Glutamatergic neuron (in vitro differentiated cells): ENCODE measurements at regions not wholly inside any gene's neighbourhood (a gene's known extent, or its start where the extent isn't known, plus 50 kb on each side); places are given as distances from the start of the nearest gene placed in this dataset.

Source experiments
- DNase-seq: peaks from one replicate; pipeline ENCODE4 v3.0.0; 2022
- H3K27ac Mint-ChIP-seq: one replicate; pipeline ENCODE4 v1.8.0; 2020; ENCODE audit warnings: mild to moderate bottlenecking, mixed read lengths, inconsistent platforms; ENCODE audit not compliant: unreplicated experiment
- H3K27me3 Mint-ChIP-seq: one replicate; pipeline ENCODE4 v1.8.0; 2020; ENCODE audit warnings: mild to moderate bottlenecking, moderate library complexity, mixed read lengths, inconsistent platforms; ENCODE audit not compliant: unreplicated experiment
- H3K36me3 Mint-ChIP-seq: one replicate; pipeline ENCODE4 v1.8.0; 2020; ENCODE audit warnings: mild to moderate bottlenecking, mixed read lengths, inconsistent platforms; ENCODE audit not compliant: unreplicated experiment
- H3K4me1 Mint-ChIP-seq: one replicate; pipeline ENCODE4 v1.8.0; 2020; ENCODE audit warnings: mild to moderate bottlenecking, low read depth, mixed read lengths, inconsistent platforms; ENCODE audit not compliant: unreplicated experiment
- H3K4me3 Mint-ChIP-seq: one replicate; pipeline ENCODE4 v1.8.0; 2020; ENCODE audit warnings: mild to moderate bottlenecking, mixed read lengths, inconsistent platforms; ENCODE audit not compliant: unreplicated experiment
- H3K9me3 Mint-ChIP-seq: one replicate; pipeline ENCODE4 v1.8.0; 2020; ENCODE audit warnings: mild to moderate bottlenecking, moderate library complexity, mixed read lengths, inconsistent platforms; ENCODE audit not compliant: unreplicated experiment
- TF ChIP-seq, protein P1 (sequence below): fragments of 200-600 bp; sonication (generic); IDR thresholded peaks from one replicate; pipeline ENCODE4 v1.5.0; 2021; ENCODE audit not compliant: partially characterized antibody, unreplicated experiment

DNA sequence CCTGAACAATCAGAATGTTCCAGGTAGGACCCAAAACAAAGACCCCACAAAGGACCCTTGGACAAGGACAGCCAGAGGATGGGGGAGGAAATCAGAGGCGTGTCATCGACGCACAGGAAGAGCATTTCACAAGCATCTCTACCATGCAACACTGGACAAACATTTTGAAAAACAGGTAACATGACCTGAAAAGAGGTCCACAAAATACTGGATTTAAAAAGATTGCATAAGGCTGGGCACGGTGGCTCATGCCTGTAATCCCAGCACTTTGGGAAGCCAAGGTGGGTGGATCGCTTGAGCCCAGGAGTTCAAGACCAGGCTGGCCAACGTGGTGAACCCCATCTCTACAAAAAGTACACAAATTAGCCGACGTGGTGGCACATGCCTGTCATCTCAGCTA, 60.5 kb upstream of the RNF32 start:
- no peak overlapping the region for H3K4me3 Mint-ChIP-seq
- no peaks in the 10 kb centered on the region for H3K27me3 Mint-ChIP-seq
- no peaks in the 10 kb centered on the region for H3K4me1 Mint-ChIP-seq
- peaks cover 1% of the 10 kb centered on the region for H3K9me3 Mint-ChIP-seq
- no peak overlapping the region for H3K27ac Mint-ChIP-seq
- TF ChIP-seq, protein P1, sequence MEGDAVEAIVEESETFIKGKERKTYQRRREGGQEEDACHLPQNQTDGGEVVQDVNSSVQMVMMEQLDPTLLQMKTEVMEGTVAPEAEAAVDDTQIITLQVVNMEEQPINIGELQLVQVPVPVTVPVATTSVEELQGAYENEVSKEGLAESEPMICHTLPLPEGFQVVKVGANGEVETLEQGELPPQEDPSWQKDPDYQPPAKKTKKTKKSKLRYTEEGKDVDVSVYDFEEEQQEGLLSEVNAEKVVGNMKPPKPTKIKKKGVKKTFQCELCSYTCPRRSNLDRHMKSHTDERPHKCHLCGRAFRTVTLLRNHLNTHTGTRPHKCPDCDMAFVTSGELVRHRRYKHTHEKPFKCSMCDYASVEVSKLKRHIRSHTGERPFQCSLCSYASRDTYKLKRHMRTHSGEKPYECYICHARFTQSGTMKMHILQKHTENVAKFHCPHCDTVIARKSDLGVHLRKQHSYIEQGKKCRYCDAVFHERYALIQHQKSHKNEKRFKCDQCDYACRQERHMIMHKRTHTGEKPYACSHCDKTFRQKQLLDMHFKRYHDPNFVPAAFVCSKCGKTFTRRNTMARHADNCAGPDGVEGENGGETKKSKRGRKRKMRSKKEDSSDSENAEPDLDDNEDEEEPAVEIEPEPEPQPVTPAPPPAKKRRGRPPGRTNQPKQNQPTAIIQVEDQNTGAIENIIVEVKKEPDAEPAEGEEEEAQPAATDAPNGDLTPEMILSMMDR = no peak
- H3K36me3 Mint-ChIP-seq = peaks cover 15% of the 10 kb centered on the region
- no peak for DNase-seq

DNA sequence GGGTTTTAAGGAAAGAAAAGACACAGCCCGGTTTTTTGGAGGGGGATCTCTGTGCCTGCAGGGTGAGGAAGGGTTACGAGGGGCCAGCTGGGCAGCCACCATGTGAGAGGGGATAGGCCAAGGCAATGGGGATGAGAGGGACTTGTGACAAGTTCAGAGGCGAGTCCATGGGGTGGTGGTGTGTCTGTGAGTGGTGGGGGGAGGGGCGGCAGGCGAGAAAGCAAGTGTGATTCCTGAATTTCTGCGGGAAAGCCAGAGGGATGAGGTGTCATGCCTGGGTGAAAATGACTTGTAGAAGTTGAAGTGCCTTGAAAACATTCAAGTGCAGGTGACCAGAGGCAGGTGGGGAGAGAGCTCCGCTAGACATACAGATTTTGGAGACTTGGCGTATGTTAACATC, 61.0 kb upstream of the RNF32 start:
- no peak for DNase-seq
- H3K27ac Mint-ChIP-seq = no peak overlapping the region
- H3K27me3 Mint-ChIP-seq = no peaks in the 10 kb centered on the region
- H3K9me3 Mint-ChIP-seq = peaks cover 1% of the 10 kb centered on the region
- peaks cover 15% of the 10 kb centered on the region for H3K36me3 Mint-ChIP-seq
- no peak overlapping the region for H3K4me3 Mint-ChIP-seq
- no peaks in the 10 kb centered on the region for H3K4me1 Mint-ChIP-seq
- TF ChIP-seq, protein P1 = no peak

DNA sequence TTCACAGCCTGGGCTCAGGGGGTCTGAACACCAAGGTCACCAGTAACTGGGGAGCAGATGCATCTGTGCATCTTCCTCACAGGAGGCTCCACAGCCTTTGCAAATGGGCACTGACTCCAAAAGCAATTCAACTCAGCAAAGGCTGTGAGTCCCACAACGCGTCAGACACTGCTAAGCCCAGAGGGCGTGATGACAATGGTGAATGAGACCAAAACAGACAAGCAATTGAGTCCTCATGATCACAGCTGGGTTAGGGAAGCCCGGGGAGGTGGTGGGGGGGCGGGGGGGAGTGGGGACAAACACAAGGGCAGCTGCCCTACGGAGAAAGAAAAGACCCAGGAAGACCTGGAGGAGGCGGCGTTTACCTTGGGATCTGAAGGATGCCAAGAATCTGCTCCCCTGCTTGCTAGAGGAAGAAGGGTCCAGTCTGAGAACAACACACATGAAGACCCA, 61.6 kb upstream of the RNF32 start:
- Mint-ChIP-seq H3K27ac (no peak overlapping the region), H3K9me3 (peaks cover 3% of the 10 kb centered on the region), H3K4me1 (no peaks in the 10 kb centered on the region), H3K27me3 (no peaks in the 10 kb centered on the region), H3K36me3 (peaks cover 15% of the 10 kb centered on the region), H3K4me3 (no peak overlapping the region)
- TF ChIP-seq, protein P1 = no peak
- DNase-seq = no peak

DNA sequence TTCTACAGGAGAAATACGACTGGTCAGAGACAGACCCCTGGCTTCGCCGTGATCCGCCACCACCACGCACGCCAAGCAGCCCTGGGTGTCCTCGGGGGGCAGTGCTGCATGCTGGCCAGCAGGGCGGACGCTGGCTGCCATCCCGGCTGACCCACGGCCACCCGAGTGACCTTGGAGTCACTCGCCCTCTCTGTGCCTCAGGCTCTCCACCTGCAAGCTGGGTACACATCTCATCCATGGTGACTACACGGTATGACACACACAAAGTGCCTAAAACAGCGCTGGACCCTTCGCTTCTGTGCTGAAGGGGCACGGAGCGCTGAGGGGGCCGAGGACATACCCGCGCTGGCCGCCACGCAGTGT, 62.0 kb upstream of the RNF32 start:
- no peak for DNase-seq
- Mint-ChIP-seq H3K27ac (no peak overlapping the region), H3K4me1 (no peaks in the 10 kb centered on the region), H3K36me3 (peaks cover 16% of the 10 kb centered on the region), H3K4me3 (no peak overlapping the region), H3K9me3 (peaks cover 5% of the 10 kb centered on the region), H3K27me3 (no peaks in the 10 kb centered on the region)
- TF ChIP-seq, protein P1 = no peak

DNA sequence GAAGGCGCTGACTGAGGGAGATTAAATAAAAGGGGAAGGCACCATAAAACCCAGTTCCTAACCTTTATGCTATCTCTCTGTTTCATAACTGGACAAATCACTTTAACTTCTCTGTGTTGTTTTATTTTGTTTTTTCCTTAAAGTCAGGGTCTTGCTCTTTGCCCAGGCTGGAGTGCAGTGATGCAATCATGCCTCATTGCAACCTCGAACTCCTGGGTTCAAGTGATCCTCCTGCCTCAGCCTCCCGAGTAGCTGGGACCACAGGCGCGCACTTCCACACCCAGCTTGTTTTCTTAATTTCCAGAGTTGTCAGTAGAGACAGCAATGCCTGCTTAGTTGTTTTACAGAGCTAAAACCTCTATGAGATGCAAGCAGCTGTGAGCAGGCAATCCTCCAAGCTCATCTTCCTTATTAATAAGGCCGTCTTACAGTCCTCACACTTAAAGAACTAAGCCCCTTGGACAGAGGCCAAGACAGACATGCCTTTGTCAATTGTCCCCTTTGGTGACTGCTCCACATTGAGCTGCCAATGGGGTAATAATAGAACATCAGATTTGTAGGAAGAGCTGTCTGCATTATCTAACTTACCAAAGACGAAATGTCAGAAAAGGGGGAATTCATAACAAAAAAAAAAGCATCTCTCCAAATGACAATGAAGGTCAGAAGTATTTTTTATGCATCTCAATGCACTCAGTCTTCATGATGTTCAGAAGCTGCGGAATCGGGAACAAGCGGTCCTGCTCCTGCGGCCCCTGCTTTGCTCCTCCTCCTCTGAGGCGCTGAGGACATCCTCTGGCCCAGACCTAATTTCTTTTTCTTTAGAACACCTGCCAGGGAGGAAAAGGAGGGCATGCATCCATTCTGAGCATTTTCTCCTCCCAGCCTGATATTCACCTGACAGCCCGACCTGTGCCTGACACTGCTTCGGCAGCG, 62.7 kb upstream of the RNF32 start:
- Mint-ChIP-seq H3K27ac (no peak overlapping the region), H3K4me1 (no peaks in the 10 kb centered on the region), H3K4me3 (no peak overlapping the region), H3K9me3 (peaks cover 8% of the 10 kb centered on the region), H3K36me3 (peaks cover 23% of the 10 kb centered on the region), H3K27me3 (peaks cover 1% of the 10 kb centered on the region)
- TF ChIP-seq, protein P1 = no peak
- DNase-seq = no peak
